ENCODE measurements at regions not wholly inside any gene's neighbourhood (a gene's known extent, or its start where the extent isn't known, plus 50 kb on each side); places are given as distances from the start of the nearest gene placed in this dataset.

GRCh38 chr1:93814059-93814794 lies 64.8 kb downstream of the DNTTIP2 start:
- TF ChIP-seq, protein P1, sequence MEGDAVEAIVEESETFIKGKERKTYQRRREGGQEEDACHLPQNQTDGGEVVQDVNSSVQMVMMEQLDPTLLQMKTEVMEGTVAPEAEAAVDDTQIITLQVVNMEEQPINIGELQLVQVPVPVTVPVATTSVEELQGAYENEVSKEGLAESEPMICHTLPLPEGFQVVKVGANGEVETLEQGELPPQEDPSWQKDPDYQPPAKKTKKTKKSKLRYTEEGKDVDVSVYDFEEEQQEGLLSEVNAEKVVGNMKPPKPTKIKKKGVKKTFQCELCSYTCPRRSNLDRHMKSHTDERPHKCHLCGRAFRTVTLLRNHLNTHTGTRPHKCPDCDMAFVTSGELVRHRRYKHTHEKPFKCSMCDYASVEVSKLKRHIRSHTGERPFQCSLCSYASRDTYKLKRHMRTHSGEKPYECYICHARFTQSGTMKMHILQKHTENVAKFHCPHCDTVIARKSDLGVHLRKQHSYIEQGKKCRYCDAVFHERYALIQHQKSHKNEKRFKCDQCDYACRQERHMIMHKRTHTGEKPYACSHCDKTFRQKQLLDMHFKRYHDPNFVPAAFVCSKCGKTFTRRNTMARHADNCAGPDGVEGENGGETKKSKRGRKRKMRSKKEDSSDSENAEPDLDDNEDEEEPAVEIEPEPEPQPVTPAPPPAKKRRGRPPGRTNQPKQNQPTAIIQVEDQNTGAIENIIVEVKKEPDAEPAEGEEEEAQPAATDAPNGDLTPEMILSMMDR (IDR thresholded peaks at IDR 0.05), result peak; percentile 95 to 99 (median 98)
- no peak for TF ChIP-seq POLR2A (IDR thresholded peaks at IDR 0.05)

Data from right lobe of liver (tissue), 4 donors.